CD14-positive monocyte (primary cell): ENCODE measurements at regions not wholly inside any gene's neighbourhood (a gene's known extent, or its start where the extent isn't known, plus 50 kb on each side); places are given as distances from the start of the nearest gene placed in this dataset.

ENCODE experiments used
- DNase-seq, 3 donors: peaks; one replicate each; pipeline ENCODE4 v3.0.0-alpha.2; 2011 to 2022
- H2AFZ ChIP-seq: 2 replicates; pipeline ENCODE4 v1.6.0; 2012; ENCODE audit warnings: mild to moderate bottlenecking, low read depth, low read length, inconsistent platforms; ENCODE audit not compliant: insufficient read depth, poor library complexity, severe bottlenecking
- H3K27ac ChIP-seq, 2 donors: 1 replicate in 1 of 2; 2 replicates in 1 of 2; pipeline ENCODE4 v1.5.1; 2012 to 2013; ENCODE audit warnings: low read length in 2 of 2, control low read depth in 1 of 2, inconsistent platforms in 1 of 2, low read depth in 1 of 2, mild to moderate bottlenecking in 1 of 2
- H3K27me3 ChIP-seq, 2 donors: one replicate each; pipeline versions ENCODE4 v1.6.0 to v1.6.1; 2011 to 2013; ENCODE audit warnings: low read length in 2 of 2; ENCODE audit not compliant: control insufficient read depth in 2 of 2, insufficient read depth in 2 of 2
- H3K36me3 ChIP-seq, 2 donors: replicated peaks in 1 of 2; 1 replicate in 1 of 2; 2 replicates in 1 of 2; pipeline versions ENCODE4 v1.5.1 to v1.6.1; 2012 to 2013; ENCODE audit warnings: low read length in 2 of 2, control low read depth in 1 of 2, inconsistent platforms in 1 of 2, mild to moderate bottlenecking in 1 of 2; ENCODE audit not compliant: insufficient read depth in 2 of 2, control insufficient read depth in 1 of 2
- H3K4me1 ChIP-seq, 2 donors: 1 replicate in 1 of 2; 2 replicates in 1 of 2; pipeline versions ENCODE4 v1.5.1 to v1.6.1; 2012 to 2013; ENCODE audit warnings: low read length in 2 of 2, control low read depth in 1 of 2, inconsistent platforms in 1 of 2, mild to moderate bottlenecking in 1 of 2, moderate library complexity in 1 of 2; ENCODE audit not compliant: insufficient read depth in 2 of 2, control insufficient read depth in 1 of 2
- H3K4me2 ChIP-seq: replicated peaks from 2 replicates; pipeline ENCODE3; 2012; ENCODE audit warnings: low read length, moderate library complexity, mild to moderate bottlenecking; ENCODE audit not compliant: poor library complexity, severe bottlenecking; ENCODE audit errors: extremely low read depth
- H3K4me3 ChIP-seq, 3 experiments: fragments of 200-600 bp in 1 of 3; sonication (generic) in 1 of 3; replicated peaks in 1 of 3; 1 replicate in 2 of 3; 2 replicates in 1 of 3; pipeline ENCODE4 v1.5.1; 2011 to 2013; ENCODE audit warnings: low read length in 3 of 3, mild to moderate bottlenecking in 3 of 3, control low read depth in 2 of 3, low read depth in 2 of 3, inconsistent platforms in 1 of 3, moderate library complexity in 1 of 3
- H3K79me2 ChIP-seq: 2 replicates; pipeline ENCODE4 v1.6.0; 2012; ENCODE audit warnings: mild to moderate bottlenecking, control low read depth, inconsistent platforms, low read length, moderate library complexity; ENCODE audit not compliant: insufficient read depth
- H3K9ac ChIP-seq: 2 replicates; pipeline ENCODE4 v1.6.0; 2017; ENCODE audit warnings: low read length, mild to moderate bottlenecking; ENCODE audit not compliant: insufficient read depth, poor library complexity, severe bottlenecking
- H3K9me3 ChIP-seq, 2 donors: replicated peaks in 1 of 2; 1 replicate in 1 of 2; 2 replicates in 1 of 2; pipeline versions ENCODE4 v1.5.1 to v1.6.1; 2012 to 2013; ENCODE audit warnings: low read length in 2 of 2, control low read depth in 1 of 2; ENCODE audit not compliant: control insufficient read depth in 1 of 2, insufficient read depth in 1 of 2
- H4K20me1 ChIP-seq: 2 replicates; pipeline ENCODE4 v1.6.0; 2012; ENCODE audit warnings: mild to moderate bottlenecking, low read length, control low read depth, moderate library complexity; ENCODE audit not compliant: insufficient read depth
- H3K27ac Mint-ChIP-seq, 7 donors: one replicate each; pipeline ENCODE4 v1.8.0; 2020; ENCODE audit warnings: mild to moderate bottlenecking in 7 of 7, mixed read lengths in 7 of 7, moderate library complexity in 6 of 7, inconsistent platforms in 2 of 7
- H3K27me3 Mint-ChIP-seq, 3 donors: one replicate each; pipeline ENCODE4 v1.8.0; 2021 to 2022; ENCODE audit warnings: low read depth in 3 of 3, mild to moderate bottlenecking in 3 of 3, mixed read lengths in 3 of 3, moderate library complexity in 3 of 3, inconsistent platforms in 1 of 3
- H3K36me3 Mint-ChIP-seq, 2 donors: one replicate each; pipeline ENCODE4 v1.8.0; 2020; ENCODE audit warnings: mixed read lengths in 2 of 2, inconsistent platforms in 1 of 2, mild to moderate bottlenecking in 1 of 2
- H3K4me1 Mint-ChIP-seq: one replicate; pipeline ENCODE4 v1.8.0; 2020; ENCODE audit warnings: mild to moderate bottlenecking, mixed read lengths
- H3K4me3 Mint-ChIP-seq, 2 donors: one replicate each; pipeline ENCODE4 v1.8.0; 2020; ENCODE audit warnings: mild to moderate bottlenecking in 2 of 2, mixed read lengths in 2 of 2, moderate library complexity in 1 of 2
- H3K9me3 Mint-ChIP-seq, 7 donors: one replicate each; pipeline ENCODE4 v1.8.0; 2020 to 2022; ENCODE audit warnings: mixed read lengths in 7 of 7, mild to moderate bottlenecking in 6 of 7, moderate library complexity in 6 of 7, inconsistent platforms in 2 of 7
- CTCF ChIP-seq: fragments of 200-600 bp; IDR thresholded peaks from one replicate; pipeline ENCODE4 v1.8.0; 2022; ENCODE audit warnings: antibody characterized with exemption, mild to moderate bottlenecking
- WGBS: methylation state at CpG from one replicate; pipeline ENCODE4 v1.1.5; 2013; ENCODE audit warnings: missing lambda C conversion rate; ENCODE audit not compliant: insufficient coverage; 5-methylcytosine and 5-hydroxymethylcytosine counted together
- intact Hi-C, 2 donors: fragments of 100-400 bp; cut with micrococcal nuclease; formaldehyde crosslinking; loops; one replicate each; pipeline versions ENCODE4 v1.15.0 to v1.15.1; 2023

- H3K79me2 ChIP-seq: no peaks in the 10 kb centered on the region
- Mint-ChIP-seq H3K36me3 (no peaks in the 10 kb centered on the region), H3K4me3 (no peak overlapping the region), H3K4me1 (no peaks in the 10 kb centered on the region), H3K27ac (no peak overlapping the region), H3K27me3 (peaks cover 3 to 16% (median 10%) of the 10 kb centered on the region in 3 donors), H3K9me3 (peaks cover 0 to 6% (median 3%) of the 10 kb centered on the region in 7 donors)
- H3K27me3 ChIP-seq: no peaks in the 10 kb centered on the region
- no peaks in the 10 kb centered on the region for H3K4me1 ChIP-seq
- TF ChIP-seq CTCF: no peak
- H2AFZ ChIP-seq: no peak overlapping the region
- DNase-seq: no peak
- intact Hi-C loops: no loop called here
- no peaks in the 10 kb centered on the region for H4K20me1 ChIP-seq
- H3K36me3 ChIP-seq: no peaks in the 10 kb centered on the region
- H3K9me3 ChIP-seq: peaks cover 0 to 2% of the 10 kb centered on the region in 2 donors
- no peak overlapping the region for H3K9ac ChIP-seq
- H3K27ac ChIP-seq: no peak overlapping the region
- no CpG with 5 or more reads among the region's 1 CpG for WGBS
- H3K4me2 ChIP-seq: no peak overlapping the region
- no peak overlapping the region for H3K4me3 ChIP-seq
These were observed 230.4 kb upstream of the KCNG1 start for GRCh38 chr20:51253280-51253679.

- H3K36me3 ChIP-seq: no peaks in the 10 kb centered on the region
- H3K4me1 Mint-ChIP-seq: no peaks in the 10 kb centered on the region
- no peak overlapping the region for H3K27ac ChIP-seq
- no peaks in the 10 kb centered on the region for H4K20me1 ChIP-seq
- intact Hi-C loops: no loop called here
- no peak overlapping the region for H3K4me3 Mint-ChIP-seq
- H3K9me3 Mint-ChIP-seq: peaks cover 0 to 6% (median 0%) of the 10 kb centered on the region in 7 donors
- no peak overlapping the region for H2AFZ ChIP-seq
- H3K9me3 ChIP-seq: peaks cover 0 to 2% of the 10 kb centered on the region in 2 donors
- H3K4me2 ChIP-seq: no peak overlapping the region
- 86% methylated on average over 3 of the region's 6 CpGs for WGBS
- no peaks in the 10 kb centered on the region for H3K79me2 ChIP-seq
- no peak overlapping the region for H3K27ac Mint-ChIP-seq
- no peaks in the 10 kb centered on the region for H3K27me3 ChIP-seq
- H3K36me3 Mint-ChIP-seq: no peaks in the 10 kb centered on the region
- H3K4me1 ChIP-seq: no peaks in the 10 kb centered on the region
- no peak for TF ChIP-seq CTCF
- DNase-seq: no peak
- no peak overlapping the region for H3K4me3 ChIP-seq
- H3K9ac ChIP-seq: no peak overlapping the region
- H3K27me3 Mint-ChIP-seq: peaks cover 6 to 14% (median 14%) of the 10 kb centered on the region in 3 donors
These were observed 226.9 kb upstream of the KCNG1 start for GRCh38 chr20:51249781-51250180.
